Parathyroid adenoma (tissue), 2 donors: ENCODE measurements at regions not wholly inside any gene's neighbourhood (a gene's known extent, or its start where the extent isn't known, plus 50 kb on each side); places are given as distances from the start of the nearest gene placed in this dataset.
"Not testable (repeated sequence)": the region's sequence is repeated elsewhere in the genome, so short reads cannot be mapped to it uniquely, and the experiment has no call there.

Experiments used
- H2AFZ ChIP-seq: fragments of 300-600 bp; sonication (generic); one replicate; pipeline ENCODE4 v1.7.0; 2017; ENCODE audit warnings: antibody characterized with exemption, mild to moderate bottlenecking
- H3K27ac ChIP-seq: fragments of 300-600 bp; sonication (generic); one replicate; pipeline ENCODE4 v1.7.0; 2017
- H3K27me3 ChIP-seq: fragments of 300-600 bp; sonication (generic); one replicate; pipeline ENCODE4 v1.7.0; 2017; ENCODE audit warnings: low read length; ENCODE audit not compliant: control insufficient read depth, insufficient read depth
- H3K36me3 ChIP-seq: fragments of 300-600 bp; sonication (generic); one replicate; pipeline ENCODE4 v1.7.0; 2017; ENCODE audit warnings: low read length; ENCODE audit not compliant: control insufficient read depth, insufficient read depth
- H3K4me1 ChIP-seq: fragments of 300-600 bp; sonication (generic); one replicate; pipeline ENCODE4 v1.7.0; 2017; ENCODE audit warnings: control low read depth
- H3K4me2 ChIP-seq: fragments of 300-600 bp; sonication (generic); one replicate; pipeline ENCODE4 v1.7.0; 2017; ENCODE audit warnings: low read length
- H3K4me3 ChIP-seq: fragments of 300-600 bp; sonication (generic); one replicate; pipeline ENCODE4 v1.7.0; 2017; ENCODE audit warnings: low read depth, low read length
- H3K79me2 ChIP-seq: fragments of 300-600 bp; sonication (generic); one replicate; pipeline ENCODE4 v1.7.0; 2017; ENCODE audit warnings: control low read depth
- H3K9ac ChIP-seq: fragments of 300-600 bp; sonication (generic); one replicate; pipeline ENCODE4 v1.7.0; 2017; ENCODE audit warnings: mild to moderate bottlenecking
- H3K9me3 ChIP-seq: fragments of 300-600 bp; sonication (generic); one replicate; pipeline ENCODE4 v1.7.0; 2017; ENCODE audit warnings: low read length; ENCODE audit not compliant: control insufficient read depth
- TF ChIP-seq, protein P1 (sequence below): fragments of 300-600 bp; sonication (generic); IDR thresholded peaks from one replicate; pipeline ENCODE4 v1.7.0; 2017; ENCODE audit warnings: antibody characterized with exemption, mild to moderate bottlenecking
- donor health status: primary hyperparathyroidism.

DNA sequence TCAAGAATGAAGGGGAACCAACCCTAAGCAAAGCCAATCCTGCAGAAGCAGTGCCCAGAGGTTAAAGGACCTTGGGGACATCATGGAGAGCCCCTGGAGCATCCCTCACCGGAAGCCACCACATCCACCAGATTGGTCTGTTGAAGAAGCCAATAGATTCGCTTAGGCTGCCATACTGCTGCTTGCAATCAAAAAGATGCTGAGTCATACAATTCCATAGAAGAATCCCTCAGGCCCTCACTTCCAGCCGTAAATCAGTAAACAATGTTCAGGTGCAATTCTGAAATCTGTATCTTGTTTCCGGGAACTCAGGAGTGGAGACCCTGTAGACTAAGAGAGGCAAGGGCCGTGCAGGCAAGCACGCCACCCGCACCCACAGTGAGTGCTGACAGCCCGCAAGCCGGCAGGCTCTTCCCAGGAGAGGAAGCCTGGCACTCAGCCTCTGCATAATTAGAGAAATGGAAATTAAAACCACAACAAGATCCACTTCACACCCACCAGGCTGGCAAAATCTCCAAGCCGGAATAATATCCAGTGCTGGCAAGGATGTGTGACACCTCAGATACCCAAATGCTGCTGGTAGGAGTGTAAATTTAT lies 156.4 kb upstream of the FOXD4L5 start:
- H3K79me2 ChIP-seq, H3K4me2 ChIP-seq, H3K27ac ChIP-seq, H3K4me3 ChIP-seq, H3K36me3 ChIP-seq, H2AFZ ChIP-seq, H3K9ac ChIP-seq, H3K4me1 ChIP-seq, H3K9me3 ChIP-seq, H3K27me3 ChIP-seq: not testable (repeated sequence)

DNA sequence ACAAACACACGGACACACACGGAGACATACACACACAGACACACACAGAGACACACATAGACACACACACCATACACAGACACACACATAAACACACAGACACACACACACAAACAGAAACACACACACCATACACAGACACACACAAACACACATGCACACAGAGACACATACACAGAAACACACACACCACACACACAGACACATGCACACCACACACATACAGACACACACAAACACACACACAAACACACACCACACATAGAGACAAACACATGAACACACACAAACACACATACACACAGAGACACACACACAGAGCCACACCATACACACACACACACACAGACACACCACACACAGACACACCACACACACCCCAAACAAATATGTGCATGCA lies 152.7 kb upstream of the FOXD4L5 start:
- Histone ChIP-seq H3K4me2 (no peak overlapping the region), H3K9me3 (no peaks in the 10 kb centered on the region), H3K36me3 (no peaks in the 10 kb centered on the region), H3K9ac (no peak overlapping the region), H3K79me2 (no peaks in the 10 kb centered on the region), H2AFZ (no peak overlapping the region), H3K27me3 (no peaks in the 10 kb centered on the region), H3K4me3 (no peak overlapping the region), H3K27ac (no peak overlapping the region), H3K4me1 (no peaks in the 10 kb centered on the region)
- TF ChIP-seq, protein P1, sequence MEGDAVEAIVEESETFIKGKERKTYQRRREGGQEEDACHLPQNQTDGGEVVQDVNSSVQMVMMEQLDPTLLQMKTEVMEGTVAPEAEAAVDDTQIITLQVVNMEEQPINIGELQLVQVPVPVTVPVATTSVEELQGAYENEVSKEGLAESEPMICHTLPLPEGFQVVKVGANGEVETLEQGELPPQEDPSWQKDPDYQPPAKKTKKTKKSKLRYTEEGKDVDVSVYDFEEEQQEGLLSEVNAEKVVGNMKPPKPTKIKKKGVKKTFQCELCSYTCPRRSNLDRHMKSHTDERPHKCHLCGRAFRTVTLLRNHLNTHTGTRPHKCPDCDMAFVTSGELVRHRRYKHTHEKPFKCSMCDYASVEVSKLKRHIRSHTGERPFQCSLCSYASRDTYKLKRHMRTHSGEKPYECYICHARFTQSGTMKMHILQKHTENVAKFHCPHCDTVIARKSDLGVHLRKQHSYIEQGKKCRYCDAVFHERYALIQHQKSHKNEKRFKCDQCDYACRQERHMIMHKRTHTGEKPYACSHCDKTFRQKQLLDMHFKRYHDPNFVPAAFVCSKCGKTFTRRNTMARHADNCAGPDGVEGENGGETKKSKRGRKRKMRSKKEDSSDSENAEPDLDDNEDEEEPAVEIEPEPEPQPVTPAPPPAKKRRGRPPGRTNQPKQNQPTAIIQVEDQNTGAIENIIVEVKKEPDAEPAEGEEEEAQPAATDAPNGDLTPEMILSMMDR: no peak

DNA sequence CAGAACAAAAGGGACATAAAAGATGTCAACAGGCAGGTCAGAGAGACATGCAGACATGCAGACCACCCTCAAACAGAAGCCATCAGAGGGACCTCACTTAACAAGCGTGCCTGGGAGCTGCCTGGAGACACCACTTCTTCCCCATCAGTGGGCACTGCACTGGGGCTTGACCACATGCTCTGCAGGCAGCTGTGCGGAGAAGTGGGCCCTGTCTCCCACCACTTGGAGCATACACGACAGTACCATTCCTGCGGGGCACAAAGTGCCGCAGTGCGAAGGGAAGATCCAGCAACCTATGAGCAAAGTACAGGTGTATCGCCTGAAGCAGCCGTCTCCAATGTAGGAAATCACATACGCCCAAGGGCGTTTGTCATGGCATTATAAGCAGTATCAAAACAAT lies 150.5 kb upstream of the FOXD4L5 start:
- Histone ChIP-seq H3K9ac (no peak overlapping the region), H3K27me3 (no peaks in the 10 kb centered on the region), H3K9me3 (no peaks in the 10 kb centered on the region), H3K4me1 (no peaks in the 10 kb centered on the region), H2AFZ (no peak overlapping the region), H3K79me2 (no peaks in the 10 kb centered on the region), H3K4me2 (no peak overlapping the region), H3K27ac (no peak overlapping the region), H3K4me3 (no peak overlapping the region), H3K36me3 (no peaks in the 10 kb centered on the region)
- TF ChIP-seq, protein P1: no peak

DNA sequence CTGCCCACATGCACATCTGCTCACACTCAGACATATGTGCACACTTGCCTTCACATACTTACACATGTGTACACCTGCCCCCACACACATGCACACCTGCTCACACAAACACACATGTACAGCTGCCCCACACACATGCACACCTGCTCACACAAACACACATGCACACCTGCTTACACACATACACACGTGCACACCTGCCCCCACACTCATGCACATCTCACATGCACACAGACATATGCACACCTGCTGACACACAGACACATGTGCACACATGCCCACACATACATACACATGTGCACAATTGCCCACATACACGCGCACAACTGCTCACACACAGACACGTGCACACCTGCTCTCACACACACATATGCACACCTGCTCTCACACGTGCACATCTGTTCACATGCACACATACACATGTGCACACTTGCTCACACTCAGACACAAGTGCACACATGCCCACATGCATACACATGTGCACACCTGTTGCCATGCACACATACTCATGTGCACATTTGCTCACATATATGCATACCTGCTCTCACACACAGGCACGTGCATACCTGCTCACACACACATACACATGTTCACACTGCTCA lies 147.8 kb upstream of the FOXD4L5 start:
- H3K27ac ChIP-seq: no peak overlapping the region
- H3K36me3 ChIP-seq: no peaks in the 10 kb centered on the region
- no peak overlapping the region for H2AFZ ChIP-seq
- H3K4me2 ChIP-seq: no peak overlapping the region
- no peaks in the 10 kb centered on the region for H3K9me3 ChIP-seq
- no peaks in the 10 kb centered on the region for H3K27me3 ChIP-seq
- H3K79me2 ChIP-seq: no peaks in the 10 kb centered on the region
- H3K9ac ChIP-seq: no peak overlapping the region
- H3K4me3 ChIP-seq: no peak overlapping the region
- TF ChIP-seq, protein P1: no peak
- no peaks in the 10 kb centered on the region for H3K4me1 ChIP-seq

DNA sequence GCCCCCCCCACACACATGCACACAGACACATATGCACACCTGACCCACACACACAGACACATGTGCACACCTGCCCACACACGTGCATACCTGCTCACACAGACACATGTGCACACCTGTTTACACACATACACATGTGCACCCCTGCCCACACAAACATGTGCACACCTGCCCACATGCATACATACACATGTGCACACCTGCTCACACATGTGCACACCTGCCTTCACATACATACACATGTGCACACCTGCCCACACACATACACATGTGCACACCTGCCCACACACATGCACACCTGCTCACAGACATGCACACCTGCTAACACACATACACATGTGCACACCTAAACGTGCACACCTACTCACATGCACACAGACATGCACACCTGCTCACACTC lies 147.0 kb upstream of the FOXD4L5 start:
- Histone ChIP-seq H3K27me3 (no peaks in the 10 kb centered on the region), H3K36me3 (no peaks in the 10 kb centered on the region), H3K9ac (no peak overlapping the region), H3K9me3 (no peaks in the 10 kb centered on the region), H3K4me1 (no peaks in the 10 kb centered on the region), H3K4me3 (no peak overlapping the region), H3K79me2 (no peaks in the 10 kb centered on the region), H2AFZ (no peak overlapping the region), H3K4me2 (no peak overlapping the region), H3K27ac (no peak overlapping the region)
- TF ChIP-seq, protein P1: no peak
